ENCODE measurements at regions not wholly inside any gene's neighbourhood (a gene's known extent, or its start where the extent isn't known, plus 50 kb on each side); places are given as distances from the start of the nearest gene placed in this dataset.

GRCh38 chr13:40163066-40164000 lies 503.1 kb downstream of the FOXO1 start:
- TF ChIP-seq TAF1 (IDR thresholded peaks at IDR 0.05; ENCODE audit: borderline replicate concordance, insufficient read depth, low read length) = no peak
- no peak for TF ChIP-seq POLR2AphosphoS5 (IDR thresholded peaks at IDR 0.05; ENCODE audit: low read depth, low read length)
- TF ChIP-seq SIN3A (IDR thresholded peaks at IDR 0.05; ENCODE audit: borderline replicate concordance, insufficient read depth, low read length) = no peak

All from PFSK-1 (cell line).